ENCODE measurements at regions not wholly inside any gene's neighbourhood (a gene's known extent, or its start where the extent isn't known, plus 50 kb on each side); places are given as distances from the start of the nearest gene placed in this dataset.

DNA sequence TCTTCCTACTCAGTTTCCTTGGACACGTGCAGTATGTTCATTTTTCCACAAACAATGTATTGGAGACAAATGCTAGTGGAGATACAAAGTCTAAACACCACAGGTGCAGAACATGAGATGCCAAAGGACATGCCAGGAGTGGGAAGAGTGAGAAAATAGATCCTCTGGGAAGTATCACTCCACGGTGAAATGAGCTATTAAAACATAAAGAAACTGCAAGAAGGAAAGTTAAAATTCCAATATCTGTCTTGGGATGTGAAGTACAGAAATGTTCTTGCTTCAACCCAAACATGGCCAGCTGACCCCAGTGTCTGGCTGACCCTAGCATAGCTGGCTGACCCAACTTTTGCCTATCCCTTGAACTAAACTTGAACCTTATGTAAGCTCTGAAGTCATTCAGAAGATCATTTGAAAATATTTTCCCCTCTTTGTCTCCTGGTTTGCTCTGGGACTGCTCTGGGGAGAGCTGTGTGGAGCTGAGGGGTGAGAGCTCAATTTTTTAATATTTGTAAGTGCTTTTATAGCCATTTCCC lies 59.5 kb downstream of the FZD1 start:
- no peak for DNase-seq

DNA sequence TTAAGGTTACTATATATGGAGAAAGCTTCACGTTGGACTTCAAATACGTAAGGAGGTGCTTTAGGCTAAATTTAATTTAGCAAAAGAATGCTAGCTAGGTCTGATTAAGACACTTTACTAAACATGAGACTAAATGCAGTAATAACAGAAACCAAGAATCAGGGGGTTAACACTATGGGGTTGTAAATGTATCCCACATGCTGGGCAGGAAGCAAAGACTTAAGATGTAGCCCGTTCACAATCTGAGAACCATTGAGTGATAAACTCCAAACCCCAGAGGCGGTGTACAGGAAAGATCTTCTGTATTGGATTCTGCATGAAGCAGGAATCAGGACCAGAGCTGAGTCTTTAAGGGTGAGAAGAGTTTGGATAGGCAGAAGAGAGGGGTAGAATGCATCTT lies 60.4 kb downstream of the FZD1 start:
- DNase-seq: no peak

DNA sequence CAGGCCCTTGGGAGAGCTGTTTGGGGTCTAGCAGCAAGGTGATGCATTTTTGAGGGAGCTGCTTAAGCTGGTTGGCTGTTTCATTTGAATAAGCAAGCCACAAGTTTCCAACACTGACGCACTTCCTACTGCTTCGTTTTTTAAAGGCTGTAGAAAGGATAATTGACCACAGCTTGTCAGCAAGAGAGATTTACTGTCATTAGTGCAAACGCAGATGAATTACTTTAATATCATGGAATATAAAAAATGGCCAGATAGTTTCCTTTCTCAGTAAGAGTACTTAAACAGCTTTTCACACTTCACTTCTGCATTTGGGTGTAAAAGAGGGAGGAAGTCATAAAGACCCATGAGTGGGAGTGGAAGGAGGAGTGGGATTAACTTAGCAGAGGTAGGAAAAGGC lies 61.5 kb downstream of the FZD1 start:
- DNase-seq: peak; percentile 91

DNA sequence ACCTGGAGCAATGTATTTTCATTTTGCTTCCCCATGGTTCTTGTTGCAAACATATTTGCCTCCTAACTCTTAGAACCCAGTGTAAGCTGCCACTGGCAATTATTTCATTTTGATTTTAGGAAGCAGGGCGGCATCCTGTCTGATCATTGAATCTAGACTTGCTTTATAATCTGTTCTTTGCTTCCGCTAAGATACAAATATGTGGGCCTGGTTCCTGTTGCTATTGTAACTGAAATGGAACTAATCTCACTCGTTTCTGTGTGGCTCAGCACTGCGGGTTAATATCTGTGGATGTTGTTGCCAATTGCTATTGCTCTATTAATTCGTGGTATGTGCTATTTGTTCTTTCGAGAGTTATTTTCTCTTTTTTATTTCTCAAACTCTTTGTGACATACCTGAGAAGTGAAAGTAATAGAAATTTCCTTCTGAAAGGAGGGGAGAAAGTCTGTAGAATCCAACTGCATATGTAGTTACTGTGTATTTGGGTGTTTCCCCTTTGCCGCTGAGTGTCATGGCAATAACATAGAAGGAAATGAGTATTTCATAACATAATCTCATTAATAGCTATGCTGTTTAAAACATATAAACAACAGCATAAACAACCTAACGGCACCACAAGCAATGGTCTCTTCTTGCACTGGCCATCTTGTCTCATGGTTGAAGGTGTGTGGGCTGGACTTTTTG lies 62.4 kb downstream of the FZD1 start:
- DNase-seq: no peak

DNA sequence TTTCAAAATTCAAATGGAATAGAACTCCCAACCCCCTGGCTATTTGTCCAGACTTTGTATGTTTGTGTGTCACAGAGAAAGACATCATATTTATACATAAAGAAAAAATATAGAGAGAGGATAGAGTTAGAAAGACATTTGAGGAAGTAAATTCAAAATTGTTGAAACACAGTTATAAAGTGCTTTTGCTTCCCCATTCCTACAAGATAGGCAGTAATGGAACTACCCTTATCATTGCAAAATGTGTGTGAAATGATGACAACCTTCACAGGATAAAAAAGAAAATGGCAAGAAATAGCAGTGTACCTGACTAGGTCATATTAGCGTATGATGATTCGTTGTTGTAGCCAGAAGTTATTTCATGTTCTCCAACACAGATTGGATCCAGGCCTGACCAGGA lies 63.1 kb downstream of the FZD1 start:
- DNase-seq: no peak

DNA sequence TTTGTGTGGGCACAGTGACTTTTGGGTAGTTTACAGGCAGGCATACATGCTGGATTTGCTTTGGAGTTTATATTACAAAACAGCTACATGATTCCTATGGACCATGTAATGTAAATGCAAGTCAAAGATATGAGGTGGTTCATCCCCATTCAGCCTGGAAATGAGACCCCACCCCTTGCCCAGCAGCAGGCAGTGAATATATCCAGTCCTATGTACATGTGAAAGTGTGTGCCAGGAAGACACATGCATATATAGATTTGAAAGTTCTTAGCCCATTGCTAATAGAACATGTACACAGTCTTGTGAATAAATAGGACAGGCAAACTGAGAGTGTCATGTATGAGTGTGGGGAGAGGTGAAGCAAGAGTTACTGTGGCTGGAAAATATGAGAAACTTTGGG lies 65.3 kb downstream of the FZD1 start:
- DNase-seq: no peak

DNA sequence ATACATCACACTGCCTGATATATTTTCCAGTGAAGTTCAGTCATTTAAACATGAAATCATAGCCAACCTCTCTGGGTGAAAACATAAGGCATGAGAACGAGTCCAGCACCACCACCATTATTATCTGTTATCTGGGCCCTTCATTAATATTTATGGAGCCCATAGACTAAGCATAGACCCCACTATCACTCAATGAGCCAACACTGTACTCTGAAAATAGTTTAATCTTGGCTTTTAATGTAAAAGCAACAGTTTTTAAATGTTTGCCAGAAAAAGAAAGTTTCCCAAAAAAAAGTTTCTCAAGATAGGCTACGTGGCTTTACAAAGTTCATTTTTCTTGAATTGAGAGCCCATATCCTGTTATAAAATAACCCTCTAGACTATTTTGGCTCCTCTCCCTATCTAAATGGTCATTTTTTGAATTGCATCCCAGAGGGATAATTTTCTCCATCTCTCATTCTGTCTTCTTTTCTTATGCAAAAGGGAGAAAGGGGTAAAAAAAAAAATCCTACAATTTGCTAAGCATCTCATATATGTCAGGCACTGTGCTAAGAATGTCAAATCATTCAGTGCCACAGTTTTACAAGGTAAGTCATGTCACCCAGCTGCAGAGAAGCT lies 66.1 kb downstream of the FZD1 start:
- peak; percentile 17 for DNase-seq

DNA sequence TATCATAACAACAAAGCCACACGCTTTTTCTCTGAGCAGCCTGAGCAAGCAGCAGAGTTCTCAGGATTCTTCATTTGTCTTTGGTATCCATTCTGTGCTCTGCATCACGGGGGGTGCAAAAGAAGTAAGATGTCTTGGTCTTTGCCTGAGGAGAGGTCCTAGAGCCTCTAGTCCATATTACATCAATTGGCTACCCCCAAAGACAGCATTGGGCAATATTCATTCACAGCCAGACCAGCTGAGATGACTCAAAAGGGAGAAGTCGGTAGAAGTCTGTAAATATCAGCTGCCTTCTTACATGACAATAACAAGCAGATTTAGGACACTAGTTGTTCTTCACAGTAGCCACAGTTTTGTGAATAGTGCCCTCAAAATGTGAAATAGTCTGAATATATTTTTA lies 66.6 kb downstream of the FZD1 start:
- no peak for DNase-seq

DNA sequence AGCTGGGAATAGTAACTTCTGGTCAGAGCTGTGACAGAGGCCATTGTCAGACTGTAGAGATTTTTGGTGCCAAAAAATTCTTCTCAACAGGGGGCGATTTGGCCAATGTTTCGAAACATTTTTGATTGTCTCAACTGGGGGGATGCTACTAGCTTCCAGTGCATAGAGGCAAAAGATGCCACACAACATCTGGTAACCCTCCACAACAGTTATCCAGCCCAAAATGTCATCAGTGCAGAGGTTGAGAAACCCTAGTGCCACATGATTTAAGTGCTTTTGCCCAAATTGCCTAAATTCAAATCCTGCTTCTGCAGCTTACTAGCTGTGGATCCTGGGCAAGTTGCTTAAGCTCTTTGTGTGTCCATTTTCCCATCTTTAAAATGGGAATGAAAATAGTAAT lies 71.9 kb downstream of the FZD1 start:
- no peak for DNase-seq

DNA sequence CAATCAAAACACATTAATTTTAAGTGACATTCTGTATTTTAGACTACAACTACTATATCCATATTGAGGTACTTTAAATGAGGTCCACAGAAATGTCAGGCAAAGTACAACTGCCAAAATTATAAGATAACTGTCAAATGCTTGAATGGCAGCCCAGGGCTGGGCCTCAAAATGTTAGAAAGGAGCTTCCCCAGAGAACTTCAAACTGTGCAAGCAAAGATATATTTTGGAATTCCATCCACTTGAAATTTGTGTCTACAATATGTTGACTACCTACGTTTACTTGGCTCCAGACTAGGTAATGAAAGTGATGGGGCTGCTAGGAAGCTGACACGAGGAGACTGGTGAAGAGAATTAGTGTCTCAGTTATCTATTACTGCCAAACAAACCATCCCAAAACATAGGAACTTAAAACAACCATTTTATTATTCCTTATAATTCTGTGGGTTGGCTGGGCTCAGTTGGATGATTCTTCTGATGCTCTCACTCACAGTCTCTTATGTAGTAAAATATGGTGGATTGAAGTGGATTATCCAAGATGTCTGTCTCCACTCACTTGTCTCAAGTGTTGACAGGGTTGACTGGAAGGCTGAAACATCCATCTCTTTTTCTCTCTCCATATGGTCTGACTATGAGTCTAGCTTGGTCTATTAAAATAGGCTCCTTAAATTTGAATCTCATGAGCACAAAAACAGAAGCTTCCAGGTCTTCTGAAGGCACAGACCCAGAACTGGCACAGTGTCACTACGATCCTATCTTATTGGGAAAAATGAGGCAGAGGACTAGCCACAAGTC lies 74.2 kb downstream of the FZD1 start:
- DNase-seq: no peak

DNA sequence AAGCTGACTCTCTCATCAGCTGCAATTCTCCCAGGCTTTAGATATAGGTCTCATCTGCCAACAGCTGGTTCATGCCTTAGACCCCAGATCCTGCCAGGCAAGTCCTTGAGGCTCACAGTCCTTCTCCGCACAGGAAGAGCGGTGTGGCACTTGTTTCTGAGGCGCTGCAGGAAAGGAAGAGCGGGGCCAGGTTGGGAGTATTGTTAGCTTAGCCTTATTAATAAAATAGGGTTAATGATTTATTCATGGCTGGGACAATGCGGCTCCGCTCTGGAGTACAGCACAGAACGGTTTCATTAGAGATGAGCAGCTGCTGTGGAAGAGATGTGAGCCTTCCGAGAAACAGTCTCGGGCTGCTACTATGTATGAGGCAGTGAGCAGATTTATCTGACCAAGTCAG lies 78.1 kb downstream of the FZD1 start:
- DNase-seq: no peak

DNA sequence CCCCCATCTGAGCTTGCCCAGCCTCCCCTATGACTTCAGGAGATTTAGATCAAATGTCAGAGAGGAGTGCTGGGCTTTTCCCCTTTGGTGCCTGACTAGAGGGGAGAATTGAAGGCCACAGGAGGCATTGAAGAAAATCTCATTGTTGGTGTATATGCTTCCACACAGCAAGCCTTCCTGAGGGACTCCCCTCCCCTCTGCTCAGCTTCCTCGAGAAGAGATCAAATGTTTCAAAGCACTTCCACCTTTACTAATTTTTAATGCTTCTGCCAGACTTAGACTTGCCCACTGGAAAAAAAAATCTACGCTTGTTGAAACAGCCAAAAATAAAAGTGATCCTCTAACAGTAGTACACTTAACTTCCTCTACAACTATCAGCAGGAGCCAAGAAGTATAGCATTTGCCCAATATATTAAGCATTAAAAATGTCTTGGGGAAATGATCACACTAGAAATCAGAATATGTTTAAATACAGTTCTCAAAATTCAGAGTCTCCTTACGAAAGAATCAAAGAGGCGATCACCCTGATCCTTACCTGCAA lies 79.3 kb downstream of the FZD1 start:
- no peak for DNase-seq

DNA sequence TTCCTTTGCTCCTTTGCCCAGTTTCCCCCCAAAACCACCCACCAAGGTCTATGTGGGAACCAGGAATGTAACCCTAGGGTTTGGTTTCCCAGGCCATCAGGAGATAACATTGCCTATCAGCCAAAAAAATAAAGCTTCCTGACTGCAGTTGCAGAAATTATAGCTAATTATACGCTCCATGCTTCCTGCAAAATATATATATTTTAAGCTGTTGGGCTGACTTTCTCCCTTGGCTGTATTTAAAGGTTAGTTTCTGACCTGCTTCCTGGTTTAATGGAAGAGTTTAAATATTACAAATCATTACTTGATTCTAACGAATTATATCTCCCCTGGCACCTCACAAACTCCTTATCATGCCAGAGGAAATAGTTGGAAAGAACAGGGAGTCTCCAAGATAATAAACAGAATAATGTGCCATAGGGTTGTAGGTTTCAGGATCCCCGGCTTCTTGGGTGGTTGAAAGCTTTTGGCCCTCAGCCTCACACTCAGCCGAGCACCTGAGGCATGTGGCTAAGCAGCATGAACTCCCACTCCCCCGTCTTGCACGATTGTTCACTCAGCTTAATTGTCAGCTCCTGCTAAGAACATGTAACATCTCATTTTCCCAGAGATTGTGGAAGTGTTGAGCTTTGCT lies 79.9 kb downstream of the FZD1 start:
- no peak for DNase-seq

DNA sequence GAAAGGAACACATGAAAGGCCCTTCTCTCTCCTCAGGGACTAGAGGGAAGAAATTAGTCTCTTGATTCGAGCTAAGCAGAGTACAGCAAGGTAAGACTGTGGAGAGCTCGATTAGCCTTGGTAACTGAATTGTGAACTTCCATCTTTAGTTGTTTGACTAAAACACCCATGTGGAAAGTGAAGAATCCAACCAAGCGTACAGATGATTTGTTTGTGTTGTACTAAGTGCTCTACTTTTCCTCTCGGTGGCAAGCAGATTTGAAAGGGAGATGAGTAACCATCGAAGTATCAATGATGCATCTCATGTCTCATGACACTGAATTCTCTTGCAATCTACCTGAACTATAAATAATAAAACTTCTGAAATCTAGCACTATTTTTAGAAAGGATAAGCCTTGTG lies 80.7 kb downstream of the FZD1 start:
- DNase-seq: no peak

DNA sequence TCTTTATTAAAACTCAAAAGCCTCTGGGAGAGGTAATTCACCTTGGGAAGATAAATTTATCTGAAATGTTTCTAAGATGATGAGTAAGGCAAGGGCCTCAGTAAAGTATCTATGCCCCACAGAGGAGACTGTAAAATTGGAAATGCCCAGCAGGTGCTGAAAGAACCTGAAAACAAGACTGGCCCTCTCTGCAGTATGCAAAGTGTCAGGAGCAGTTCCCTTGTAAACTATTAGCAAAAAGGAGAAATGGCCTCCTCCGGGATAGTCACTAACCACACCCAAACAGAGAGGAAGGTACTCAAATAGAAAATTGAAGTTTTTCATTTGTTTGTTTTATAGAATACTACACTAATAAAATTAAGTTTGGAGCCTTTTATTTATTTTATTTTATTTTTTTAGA lies 81.2 kb downstream of the FZD1 start:
- DNase-seq: no peak

DNA sequence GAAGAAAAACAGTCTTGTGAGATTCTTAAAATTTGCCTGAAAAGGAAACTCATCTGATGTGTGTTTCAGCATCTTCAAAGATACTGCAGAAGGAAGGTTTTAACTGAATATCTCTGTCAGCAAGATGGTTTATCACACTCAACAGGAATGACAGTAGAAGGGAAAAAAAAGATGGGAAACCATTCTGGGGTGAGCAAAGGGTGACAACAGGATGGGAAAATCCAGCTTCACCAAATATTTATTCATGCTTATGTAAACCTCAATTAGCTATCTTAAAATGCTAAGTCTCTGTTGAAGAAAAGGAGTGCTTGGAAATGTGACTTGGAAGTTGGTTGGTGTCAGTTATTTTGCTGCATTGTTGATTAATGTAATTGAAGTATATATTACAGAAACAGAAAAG lies 82.2 kb downstream of the FZD1 start:
- no peak for DNase-seq

DNA sequence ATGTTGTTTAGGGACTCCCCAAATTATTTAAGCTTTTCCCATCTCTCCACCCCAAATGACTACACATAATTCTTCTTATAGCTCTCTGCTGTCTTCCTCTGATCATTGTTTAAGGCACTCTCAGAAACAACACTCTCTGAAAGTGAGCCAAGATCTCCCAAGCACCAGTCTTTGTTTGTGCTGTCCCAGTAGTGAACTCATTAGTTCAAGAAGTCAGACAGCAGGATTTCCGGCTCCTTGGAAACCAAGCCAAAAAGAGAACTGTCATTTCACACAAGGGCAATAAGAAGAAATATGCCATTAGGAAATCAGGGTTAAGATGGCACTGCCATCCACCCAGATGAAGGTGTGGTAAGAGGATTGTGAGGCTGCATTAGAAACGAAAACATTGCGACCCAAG lies 83.1 kb downstream of the FZD1 start:
- peak; percentile 48 for DNase-seq

DNA sequence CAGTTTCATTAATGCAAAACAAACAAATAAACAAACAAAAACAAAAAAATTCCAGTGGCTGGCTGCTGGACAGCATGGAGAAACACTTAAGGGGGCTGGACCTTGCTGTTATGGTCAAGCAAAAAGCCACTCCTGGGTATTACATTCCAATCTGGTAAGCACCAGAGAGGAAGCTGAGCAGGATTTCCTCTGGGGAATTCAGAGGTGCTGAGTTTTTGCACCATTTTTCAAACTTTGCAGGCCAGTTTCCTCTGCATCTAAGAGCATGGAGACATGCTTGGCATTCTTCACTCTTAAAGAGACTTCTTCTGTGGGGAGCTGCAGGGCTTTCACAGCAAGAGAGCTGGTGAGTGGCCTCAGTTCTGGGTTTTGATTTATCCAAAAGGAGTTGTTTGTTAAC lies 84.5 kb downstream of the FZD1 start:
- peak; percentile 90 for DNase-seq

DNA sequence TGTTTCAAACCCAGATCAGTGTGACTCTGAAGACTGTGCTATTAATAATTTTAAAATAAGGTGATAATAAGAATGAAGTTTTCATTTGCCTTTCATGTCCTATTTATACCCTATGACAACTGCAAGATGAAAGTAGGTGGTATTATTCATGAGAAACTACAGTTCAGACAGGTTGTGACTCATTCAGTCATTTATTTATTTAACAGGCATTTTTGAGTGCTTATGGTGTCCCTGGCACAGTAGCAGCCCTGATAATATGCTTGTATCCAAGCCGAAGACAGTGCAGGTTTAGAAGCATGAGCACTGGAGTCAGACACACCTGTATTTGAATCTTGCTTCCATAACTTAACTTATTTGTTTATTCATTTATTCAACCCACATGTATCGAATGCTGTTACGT lies 87.1 kb downstream of the FZD1 start:
- peak; percentile 61 for DNase-seq

DNA sequence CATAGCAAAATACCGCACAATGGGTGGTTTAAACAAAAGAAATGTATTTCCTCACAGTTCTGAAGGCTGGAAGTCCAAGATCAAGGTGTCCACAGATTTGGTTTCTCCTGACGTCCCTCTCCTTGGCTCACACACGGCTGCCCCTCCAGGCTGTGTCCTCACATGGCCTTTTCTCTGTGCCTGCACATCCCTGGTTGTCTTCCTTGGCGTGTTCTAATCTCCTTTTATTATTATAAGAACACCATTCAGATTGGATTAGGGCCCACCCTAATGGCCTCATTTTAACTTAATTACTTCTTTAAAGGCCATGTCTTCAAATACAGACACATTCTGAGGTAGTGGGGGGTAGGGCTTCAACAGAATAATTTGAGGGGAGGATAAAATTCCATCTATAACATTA lies 87.9 kb downstream of the FZD1 start:
- no peak for DNase-seq

DNA sequence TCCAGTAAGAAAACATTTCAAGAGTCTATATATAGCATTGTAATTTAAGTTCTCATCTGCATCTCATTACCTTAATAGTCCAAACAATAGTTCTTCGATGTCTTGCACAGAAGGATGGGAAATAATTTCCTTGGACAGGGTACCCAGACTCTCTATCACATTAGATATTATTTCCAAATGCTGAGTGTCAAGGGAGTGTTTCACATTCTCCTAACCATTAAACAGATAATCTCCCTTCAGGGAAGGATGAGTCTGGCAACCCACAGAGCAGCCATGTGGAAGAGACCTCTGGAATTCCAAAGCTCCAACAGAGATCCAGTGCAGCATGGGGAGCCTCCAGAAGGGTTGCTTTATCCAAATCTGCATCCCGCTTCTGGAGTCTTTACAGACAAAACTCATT lies 89.6 kb downstream of the FZD1 start:
- DNase-seq: peak; percentile 56

DNA sequence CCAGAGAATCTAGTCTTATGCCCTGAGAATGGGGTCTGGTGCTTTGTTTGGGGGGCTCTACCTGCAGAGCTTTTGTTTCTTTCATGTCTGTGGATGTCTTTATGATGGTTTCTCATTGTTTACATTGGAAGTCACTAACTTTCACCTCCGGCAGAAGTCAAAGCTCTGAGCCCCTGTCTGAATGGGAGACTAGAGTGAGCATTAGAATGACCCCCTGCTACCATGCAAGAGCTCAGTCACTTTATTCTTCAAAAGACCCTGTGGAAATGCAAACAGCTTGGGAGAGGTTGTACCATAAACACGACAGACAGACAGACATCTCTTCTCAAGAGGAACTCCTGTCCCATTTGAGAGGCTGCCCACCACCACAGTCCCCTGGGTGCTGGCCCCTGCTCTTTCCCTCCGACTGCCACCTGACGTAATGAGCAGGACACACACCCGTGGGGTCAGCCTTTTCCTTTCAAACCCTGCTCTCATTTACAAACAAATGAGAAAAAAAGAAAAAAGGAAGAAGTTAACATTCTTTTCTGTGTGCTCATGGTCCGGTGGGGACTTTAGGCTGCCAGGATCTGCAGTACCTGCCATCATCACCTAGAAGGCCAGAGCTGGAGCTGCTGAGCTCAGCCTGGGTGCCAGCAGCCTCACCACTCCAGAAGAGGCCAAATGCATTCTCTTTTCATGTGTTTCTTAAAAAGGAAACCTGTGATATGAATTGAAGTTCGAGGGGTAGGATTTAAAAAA lies 91.6 kb downstream of the FZD1 start:
- no peak for DNase-seq

DNA sequence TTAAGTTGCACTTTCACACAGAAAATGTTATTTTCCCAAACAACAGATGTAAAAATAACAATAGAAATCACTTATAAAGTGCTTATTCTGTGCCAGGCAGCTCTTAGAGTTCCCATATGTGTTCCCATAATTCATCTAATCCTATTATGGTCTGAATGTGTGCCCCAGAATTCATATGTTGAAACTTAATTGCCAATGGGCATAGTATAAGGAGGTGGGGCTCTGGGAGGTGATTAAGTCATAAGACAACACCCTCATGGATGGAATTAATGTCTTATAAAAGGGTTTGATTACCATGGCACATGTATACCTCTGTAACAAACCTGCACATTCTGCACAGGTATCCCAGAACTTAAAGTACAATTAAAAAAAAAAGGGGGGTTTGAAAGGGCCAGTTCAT lies 92.7 kb downstream of the FZD1 start:
- DNase-seq: no peak

All from fibroblast of skin of right biceps (primary cell).